Superior temporal gyrus (tissue), 1 donor: ENCODE measurements at regions not wholly inside any gene's neighbourhood (a gene's known extent, or its start where the extent isn't known, plus 50 kb on each side); places are given as distances from the start of the nearest gene placed in this dataset.

Source experiments
- DNase-seq: peaks from one replicate; pipeline ENCODE4 v3.0.0-alpha.2; 2016; ENCODE audit errors: extremely low spot score

DNA sequence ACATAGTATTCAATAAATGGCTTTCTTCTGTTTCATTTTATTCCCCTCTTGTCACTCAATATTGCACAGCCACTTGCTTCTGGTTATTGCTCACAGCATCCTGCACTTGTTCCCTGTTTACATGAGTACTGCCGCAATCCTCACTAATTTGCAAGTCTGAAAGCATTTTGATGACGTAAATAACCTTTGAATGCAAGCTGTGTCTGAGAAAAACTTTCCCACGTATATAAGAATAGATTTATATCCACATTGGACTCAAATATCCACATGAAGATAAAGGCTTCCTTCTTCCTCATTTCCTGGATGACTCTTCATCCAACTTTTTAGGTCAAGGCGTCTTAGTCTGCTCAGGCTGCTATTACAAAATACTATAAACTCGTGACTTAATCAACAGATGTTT lies 88.2 kb upstream of the DAP start:
- no peak for DNase-seq

DNA sequence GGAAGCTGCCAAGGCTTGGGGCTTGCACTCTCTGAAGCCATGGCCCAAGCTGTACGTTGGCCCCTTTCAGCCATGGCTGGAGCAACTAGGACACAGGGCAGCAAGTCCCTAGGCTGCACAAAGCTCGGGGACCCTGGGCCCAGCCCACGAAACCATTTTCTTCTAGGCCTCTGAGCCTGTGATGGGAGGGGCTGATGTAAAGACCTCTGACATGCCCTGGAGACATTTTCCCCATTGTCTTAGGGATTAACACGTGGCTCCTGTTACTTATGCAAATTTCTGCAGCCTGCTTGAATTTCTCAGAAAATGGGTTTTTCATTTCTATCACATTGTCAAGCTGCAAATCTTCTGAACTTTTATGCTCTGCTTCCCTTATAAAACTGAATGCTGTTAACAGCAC lies 83.0 kb upstream of the DAP start:
- no peak for DNase-seq

DNA sequence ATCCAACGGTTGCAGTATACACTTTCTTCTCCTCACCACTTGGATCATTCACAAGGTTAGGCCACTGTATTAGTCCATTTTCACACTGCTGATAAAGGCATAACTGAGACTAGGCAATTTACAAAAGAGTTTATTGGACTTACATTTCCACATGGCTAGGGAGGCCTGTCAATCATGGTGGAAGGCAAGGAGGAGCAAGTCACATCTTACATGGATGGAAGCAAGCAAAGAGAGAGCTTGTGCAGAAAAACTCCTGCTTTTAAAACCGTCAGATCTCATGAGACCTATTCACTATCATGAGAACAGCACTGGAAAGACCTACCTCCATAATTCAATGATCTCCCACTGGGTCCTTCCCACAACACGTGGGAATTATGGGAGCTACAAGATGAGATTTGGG lies 81.8 kb upstream of the DAP start:
- DNase-seq: no peak

DNA sequence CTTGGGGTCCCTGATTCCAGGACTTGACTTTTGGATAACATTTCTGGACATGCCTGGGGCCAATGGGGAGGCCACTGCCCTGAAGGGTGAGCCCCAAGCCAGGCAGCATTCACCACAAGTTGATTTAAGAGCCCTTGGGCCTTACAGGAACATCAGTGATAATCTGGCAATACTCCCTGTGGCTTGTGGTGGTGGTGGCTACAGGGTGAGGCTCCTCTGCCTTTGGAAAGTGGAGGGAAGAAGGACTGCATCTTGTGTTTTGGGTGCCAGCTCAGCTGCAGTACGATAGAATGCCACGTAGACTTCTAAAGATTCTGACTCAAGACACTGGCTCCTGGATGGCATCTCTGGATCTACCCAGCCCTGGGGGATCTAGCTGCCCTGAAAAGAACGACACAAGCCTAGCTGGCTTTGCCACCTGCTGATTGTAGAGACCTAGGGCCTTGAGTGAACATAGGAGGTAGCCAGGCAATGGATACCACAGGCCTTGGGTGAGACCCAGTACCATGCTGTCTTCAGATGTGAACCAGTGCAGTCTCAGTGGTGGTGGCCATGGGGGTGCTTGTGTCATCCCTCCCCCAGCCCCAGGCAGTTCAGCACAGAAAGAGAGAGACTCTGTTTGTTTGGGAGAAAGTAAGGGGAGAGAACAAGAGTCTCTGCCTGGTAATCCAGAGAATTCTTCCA lies 79.0 kb upstream of the DAP start:
- DNase-seq: no peak

DNA sequence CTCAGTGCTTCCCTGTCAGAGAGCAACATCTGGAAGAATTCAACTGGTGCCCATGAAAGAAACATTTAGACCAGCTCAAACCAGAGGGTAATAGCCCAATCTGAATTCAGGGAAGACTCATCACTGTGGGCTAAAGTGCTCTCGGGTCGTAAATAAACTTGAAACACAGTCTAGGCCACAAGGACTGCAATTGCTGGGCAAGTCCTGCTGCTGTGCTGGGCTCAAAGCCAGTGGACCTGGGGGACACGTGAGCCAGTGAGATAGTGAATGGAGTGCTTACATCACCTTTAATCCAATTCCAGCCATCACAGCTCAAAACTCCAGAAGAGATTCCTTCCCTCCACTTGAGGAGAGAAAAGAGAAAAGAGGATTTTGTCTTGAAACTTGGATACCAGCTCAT lies 78.1 kb upstream of the DAP start:
- DNase-seq: no peak

DNA sequence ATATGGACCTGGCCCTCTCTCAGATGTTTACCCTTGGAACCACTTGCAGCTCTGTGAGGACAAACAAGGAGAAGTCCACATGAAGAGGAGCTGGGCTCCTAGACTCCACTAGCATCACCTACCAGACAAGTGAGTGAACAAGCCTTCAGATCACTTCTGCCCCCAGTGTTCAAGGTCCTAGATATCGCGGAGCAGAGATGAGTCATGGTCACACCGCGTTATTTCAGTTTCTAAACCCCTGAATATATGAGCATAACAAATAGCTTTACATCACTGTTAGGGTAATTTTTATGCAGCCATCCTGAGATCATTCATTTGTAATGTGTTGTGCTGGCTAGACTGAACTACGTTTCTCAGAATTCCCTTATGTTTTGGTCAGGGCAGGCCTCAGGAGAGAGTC lies 77.0 kb upstream of the DAP start:
- DNase-seq: no peak

DNA sequence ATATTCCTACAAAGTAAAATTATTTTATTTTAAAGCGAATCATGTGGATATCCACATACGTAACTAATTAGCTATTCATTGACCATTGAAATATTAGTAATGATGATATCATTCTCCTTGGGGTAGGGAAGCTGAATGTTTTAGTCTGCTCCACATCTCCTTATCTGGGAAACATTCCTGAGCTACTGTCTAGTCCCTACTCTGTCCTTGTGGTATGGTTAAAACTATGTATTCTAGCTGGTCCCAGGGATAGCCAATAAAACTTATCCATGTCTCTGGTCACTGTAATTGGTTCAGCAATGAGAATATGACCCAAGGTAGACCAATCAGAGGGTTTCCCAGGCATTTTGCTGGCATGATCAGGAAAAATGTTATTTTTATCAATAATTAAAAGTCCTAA lies 76.0 kb upstream of the DAP start:
- no peak for DNase-seq

DNA sequence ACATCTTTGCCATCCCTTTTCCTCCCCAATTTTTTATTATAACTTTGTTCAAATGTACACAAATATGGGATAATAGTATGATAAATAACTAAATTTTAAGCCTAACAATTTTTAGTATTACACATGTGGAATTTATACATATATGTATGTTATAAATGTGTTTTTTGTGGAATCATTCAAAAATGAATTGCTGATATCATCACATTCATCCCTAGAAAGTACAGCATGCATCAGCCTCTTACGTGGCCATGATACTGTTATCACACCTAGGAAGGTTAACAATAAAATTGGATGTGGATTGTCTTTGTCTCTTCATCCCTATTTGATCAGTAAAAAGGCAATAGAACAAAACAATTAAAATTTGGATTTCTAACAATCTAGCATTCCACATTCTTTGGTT lies 73.7 kb upstream of the DAP start:
- no peak for DNase-seq

DNA sequence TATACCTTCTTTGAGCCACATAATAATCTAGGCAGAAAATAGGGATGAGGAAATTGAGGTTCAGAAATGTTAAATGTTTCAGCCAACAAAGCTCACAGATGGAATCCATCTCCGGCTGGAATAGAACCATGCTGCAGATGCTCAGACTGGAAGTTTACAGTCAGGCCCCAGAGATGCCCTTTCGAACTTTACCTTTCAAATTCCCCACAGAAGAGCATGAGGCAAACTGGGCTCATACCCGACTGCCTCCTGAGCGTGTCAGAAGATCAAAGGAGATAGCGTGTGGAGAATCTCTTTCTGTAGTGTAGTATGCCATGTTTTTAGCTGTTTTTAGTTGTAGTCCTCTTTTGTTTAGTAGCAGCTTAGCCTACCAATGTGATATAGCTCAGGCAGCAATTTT lies 72.0 kb upstream of the DAP start:
- no peak for DNase-seq

DNA sequence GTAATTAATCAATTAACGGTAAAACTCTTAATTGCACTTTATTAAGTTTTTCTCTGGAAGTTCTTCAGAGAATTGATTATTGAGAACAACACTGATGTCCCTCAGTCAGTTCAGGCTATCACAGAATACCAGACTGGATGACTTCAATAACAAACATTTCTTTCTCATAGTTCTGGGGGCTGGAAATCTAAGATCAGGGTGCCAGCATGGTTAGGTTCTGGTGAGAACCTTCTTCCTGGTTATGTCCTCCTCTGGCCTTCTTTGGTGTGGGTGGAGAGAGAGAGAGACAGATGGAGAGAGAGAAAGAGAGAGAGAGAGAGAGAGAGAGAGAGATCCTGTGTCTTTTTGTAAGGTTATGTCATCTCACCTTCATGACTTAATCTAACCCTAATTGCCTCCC lies 71.4 kb upstream of the DAP start:
- no peak for DNase-seq

DNA sequence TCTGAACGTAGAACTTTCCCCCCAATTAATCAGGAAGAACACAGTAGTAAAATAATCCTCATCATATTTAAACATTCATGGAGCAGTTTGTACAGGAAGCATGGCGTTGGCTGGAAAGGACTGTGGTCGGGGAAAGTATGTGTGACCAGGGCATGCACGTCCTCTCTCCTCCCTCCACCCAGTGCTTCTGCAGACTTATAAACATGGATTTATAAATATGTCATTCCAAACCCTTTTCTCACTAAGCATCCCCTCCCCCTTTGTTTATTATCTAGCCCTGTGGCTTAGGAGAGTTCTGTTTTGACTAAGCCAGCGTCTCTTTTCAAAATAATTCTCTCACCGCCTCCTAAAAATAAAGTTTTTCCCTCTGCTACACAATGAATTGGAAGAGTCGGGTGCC lies 70.4 kb upstream of the DAP start:
- no peak for DNase-seq

DNA sequence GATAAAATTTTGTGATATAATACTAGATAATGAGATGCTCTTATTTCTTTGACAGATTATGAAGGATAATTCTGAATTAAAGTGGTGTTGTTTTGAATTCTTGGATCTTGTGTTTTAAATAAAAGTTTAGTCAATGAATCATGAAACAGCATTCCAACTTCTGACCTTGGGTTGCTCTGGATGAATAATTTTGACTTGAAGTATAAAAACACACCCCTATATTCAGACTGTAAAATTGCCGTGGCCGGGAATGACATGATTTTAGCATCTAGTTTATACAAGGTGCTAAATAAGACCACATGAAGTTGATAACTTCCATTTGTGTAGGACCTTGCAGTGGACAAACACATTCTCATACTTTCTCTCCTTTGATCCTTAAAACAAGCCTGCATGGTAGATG lies 67.2 kb upstream of the DAP start:
- DNase-seq: no peak

DNA sequence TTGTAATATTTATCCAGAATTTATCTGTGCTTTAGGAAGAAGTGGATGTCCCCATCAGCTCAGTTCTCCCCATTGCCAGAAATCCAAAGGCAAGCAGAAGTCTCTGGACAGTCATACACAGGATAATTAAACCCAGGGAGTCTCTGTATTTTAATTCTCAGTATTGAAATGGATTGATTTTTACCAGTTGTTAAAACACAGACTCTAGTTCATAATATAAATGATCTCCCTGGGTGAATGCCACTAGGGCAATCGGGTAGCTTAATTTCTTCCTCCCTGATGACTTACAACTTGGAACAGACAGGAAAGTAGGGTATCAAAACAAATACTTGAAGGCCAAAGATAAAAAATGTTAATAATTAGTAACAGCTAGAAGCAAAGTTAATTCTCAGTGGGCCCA lies 66.5 kb upstream of the DAP start:
- no peak for DNase-seq

DNA sequence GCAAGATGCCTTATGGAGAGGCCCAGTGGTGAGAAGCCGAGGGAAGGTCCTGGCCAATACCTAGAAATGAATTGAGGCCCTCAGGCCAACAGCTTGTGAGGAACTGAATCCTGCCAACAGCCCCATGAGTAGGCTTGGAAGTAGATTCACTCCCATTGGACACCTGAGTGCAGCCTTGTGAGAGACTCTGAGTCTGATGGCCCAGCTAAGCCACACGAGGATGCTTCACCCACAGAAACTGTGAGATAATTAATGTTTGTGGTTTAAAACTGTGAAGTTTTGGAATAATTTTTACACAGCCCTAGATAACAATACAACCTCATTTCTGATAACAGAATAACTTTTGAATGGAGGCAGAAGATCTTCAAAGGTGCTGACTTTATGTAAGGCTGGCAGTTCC lies 65.9 kb upstream of the DAP start:
- DNase-seq: no peak

DNA sequence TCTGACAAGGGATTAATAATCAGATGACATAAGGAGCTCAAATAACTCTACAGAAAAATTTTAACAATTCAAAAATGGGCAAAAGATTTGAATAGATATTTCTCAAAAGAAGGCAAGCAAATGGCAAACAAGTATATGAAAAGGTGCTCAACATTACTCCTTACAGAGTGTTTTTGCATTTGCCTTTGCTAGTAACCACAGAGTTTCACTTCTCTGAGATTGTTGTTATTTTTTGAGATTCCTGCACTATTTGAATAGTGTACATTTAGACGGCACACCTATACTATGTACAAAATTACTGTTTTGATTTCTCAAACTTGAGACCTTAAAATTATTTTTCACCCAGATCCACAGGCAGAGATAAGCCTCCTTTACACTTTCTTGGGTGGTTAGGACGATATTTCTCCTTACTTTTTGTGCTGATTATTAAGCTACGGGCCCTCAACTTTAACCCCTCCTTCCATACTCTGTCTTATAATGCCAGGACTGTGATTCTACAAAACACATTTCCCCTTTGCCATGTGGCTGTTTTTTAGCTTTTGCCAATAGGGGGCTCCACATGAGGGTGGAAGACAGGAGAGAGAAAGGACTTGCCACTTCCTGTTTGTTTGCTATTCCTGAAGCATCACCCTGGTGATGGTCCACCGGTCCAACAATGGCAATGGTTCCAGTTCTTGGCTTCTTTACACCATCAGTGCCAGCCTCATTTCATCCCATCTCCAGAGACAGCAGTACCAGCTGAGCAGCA lies 65.0 kb upstream of the DAP start:
- no peak for DNase-seq

DNA sequence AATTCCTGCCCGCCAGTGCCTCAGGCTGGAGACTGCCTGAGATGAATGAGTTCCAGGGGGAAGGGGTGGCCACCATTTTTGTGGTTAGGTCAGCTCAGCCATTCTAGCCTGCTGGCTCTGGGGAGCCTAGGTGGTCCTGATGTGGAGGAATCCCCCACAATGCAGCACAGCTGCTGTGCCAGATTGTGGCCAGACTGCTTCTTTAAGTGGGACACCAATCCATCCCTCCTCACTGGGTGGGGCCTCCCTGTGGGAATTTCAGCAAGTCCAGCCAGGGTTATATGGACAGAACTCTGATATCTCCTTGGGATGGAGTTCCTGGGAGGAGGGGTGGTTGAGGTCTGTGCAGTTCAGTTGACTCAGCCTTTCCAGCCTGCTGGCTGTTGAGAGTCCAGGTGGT lies 51.2 kb upstream of the DAP start:
- DNase-seq: no peak
